Dendritic cell treated with granulocyte-macrophage colony-stimulating factor and Interleukin-4, amounts not matched to agents 40 ng/mL and 50 ng/mL, for 4 days (primary cell): ENCODE measurements at regions not wholly inside any gene's neighbourhood (a gene's known extent, or its start where the extent isn't known, plus 50 kb on each side); places are given as distances from the start of the nearest gene placed in this dataset.
"Not testable (repeated sequence)": the region's sequence is repeated elsewhere in the genome, so short reads cannot be mapped to it uniquely, and the experiment has no call there.

Experiments used
- H3K27ac Mint-ChIP-seq: one replicate; pipeline ENCODE4 v1.8.0; 2022; ENCODE audit warnings: mild to moderate bottlenecking, mixed read lengths
- H3K27me3 Mint-ChIP-seq: one replicate; pipeline ENCODE4 v1.8.0; 2022; ENCODE audit warnings: mild to moderate bottlenecking, mixed read lengths
- H3K36me3 Mint-ChIP-seq: one replicate; pipeline ENCODE4 v1.8.0; 2022; ENCODE audit warnings: low read depth, mixed read lengths
- H3K4me1 Mint-ChIP-seq: one replicate; pipeline ENCODE4 v1.8.0; 2022; ENCODE audit warnings: low read depth, mixed read lengths
- H3K4me3 Mint-ChIP-seq: one replicate; pipeline ENCODE4 v1.8.0; 2022; ENCODE audit warnings: mild to moderate bottlenecking, moderate library complexity, mixed read lengths
- H3K9me3 Mint-ChIP-seq: one replicate; pipeline ENCODE4 v1.8.0; 2022; ENCODE audit warnings: mixed read lengths
- intact Hi-C: fragments of 100-400 bp; cut with micrococcal nuclease; formaldehyde crosslinking; loops from one replicate; pipeline ENCODE4 v1.15.0; 2022

DNA sequence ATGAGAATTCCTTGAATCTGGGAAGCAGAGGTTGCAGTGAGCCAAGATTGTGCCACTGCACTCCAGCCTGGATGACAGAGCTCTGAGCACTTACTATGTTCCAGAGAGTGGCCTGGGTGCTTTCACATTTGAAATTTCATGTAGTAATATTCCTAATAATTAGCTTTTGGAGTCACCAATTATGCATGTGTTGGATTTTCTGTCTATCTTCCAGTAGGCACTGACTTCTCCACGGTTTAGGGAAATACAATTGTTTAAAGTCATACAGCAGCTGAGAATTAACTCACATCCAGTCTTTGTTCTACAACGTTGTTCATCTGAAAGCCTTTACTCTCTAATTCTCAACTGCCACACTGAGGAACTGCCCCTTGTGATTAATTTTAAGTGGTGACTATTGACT is 150.2 kb downstream of the CSNK2A3 start:
- Mint-ChIP-seq H3K27me3 (peaks cover 33% of the 10 kb centered on the region), H3K4me3 (no peak overlapping the region), H3K4me1 (no peaks in the 10 kb centered on the region), H3K36me3 (no peaks in the 10 kb centered on the region), H3K9me3 (peaks cover 44% of the 10 kb centered on the region), H3K27ac (no peak overlapping the region)
- intact Hi-C loops: no loop called here

- intact Hi-C loops, H3K27ac Mint-ChIP-seq, H3K36me3 Mint-ChIP-seq, H3K4me1 Mint-ChIP-seq, H3K4me3 Mint-ChIP-seq: not testable (repeated sequence)
- Mint-ChIP-seq H3K9me3 (peaks cover 44% of the 10 kb centered on the region), H3K27me3 (peaks cover 30% of the 10 kb centered on the region)
Observed at GRCh38 chr11:11201302-11201701, 151.7 kb downstream of the CSNK2A3 start.

GRCh38 chr11:11192541-11192940 is 160.5 kb downstream of the CSNK2A3 start:
- Mint-ChIP-seq H3K4me3 (no peak overlapping the region), H3K4me1 (peaks cover 9% of the 10 kb centered on the region), H3K36me3 (no peaks in the 10 kb centered on the region), H3K9me3 (peaks cover 40% of the 10 kb centered on the region), H3K27me3 (peaks cover 30% of the 10 kb centered on the region), H3K27ac (no peak overlapping the region)
- intact Hi-C loops: no loop called here

- H3K27me3 Mint-ChIP-seq: peaks cover 33% of the 10 kb centered on the region
- H3K9me3 Mint-ChIP-seq: peaks cover 40% of the 10 kb centered on the region
- H3K4me1 Mint-ChIP-seq: peaks cover 9% of the 10 kb centered on the region
- no peaks in the 10 kb centered on the region for H3K36me3 Mint-ChIP-seq
- H3K27ac Mint-ChIP-seq: no peak overlapping the region
- H3K4me3 Mint-ChIP-seq: no peak overlapping the region
- intact Hi-C loops: no loop called here
Observed at GRCh38 chr11:11189506-11189905, 163.5 kb downstream of the CSNK2A3 start.

GRCh38 chr11:11186249-11186648 is 166.8 kb downstream of the CSNK2A3 start:
- Mint-ChIP-seq H3K4me3 (no peak overlapping the region), H3K4me1 (peaks cover 9% of the 10 kb centered on the region), H3K9me3 (peaks cover 20% of the 10 kb centered on the region), H3K27ac (no peak overlapping the region), H3K27me3 (peaks cover 28% of the 10 kb centered on the region), H3K36me3 (no peaks in the 10 kb centered on the region)
- intact Hi-C loops: no loop called here

- Mint-ChIP-seq H3K4me1 (peaks cover 9% of the 10 kb centered on the region), H3K9me3 (no peaks in the 10 kb centered on the region), H3K4me3 (no peak overlapping the region), H3K27ac (no peak overlapping the region), H3K27me3 (peaks cover 22% of the 10 kb centered on the region), H3K36me3 (no peaks in the 10 kb centered on the region)
- intact Hi-C loops: no loop called here
Observed at GRCh38 chr11:11182261-11182660, 170.8 kb downstream of the CSNK2A3 start.

GRCh38 chr11:11178671-11179638 is 174.1 kb downstream of the CSNK2A3 start:
- Mint-ChIP-seq H3K4me1 (peaks cover 10% of the 10 kb centered on the region), H3K36me3 (no peaks in the 10 kb centered on the region), H3K9me3 (no peaks in the 10 kb centered on the region), H3K27ac (no peak overlapping the region), H3K27me3 (peaks cover 26% of the 10 kb centered on the region), H3K4me3 (no peak overlapping the region)
- intact Hi-C loops: no loop called here

GRCh38 chr11:11177156-11177808 is 175.8 kb downstream of the CSNK2A3 start:
- peaks cover 10% of the 10 kb centered on the region for H3K4me1 Mint-ChIP-seq
- no peaks in the 10 kb centered on the region for H3K9me3 Mint-ChIP-seq
- H3K4me3 Mint-ChIP-seq: no peak overlapping the region
- H3K27me3 Mint-ChIP-seq: peaks cover 23% of the 10 kb centered on the region
- H3K36me3 Mint-ChIP-seq: no peaks in the 10 kb centered on the region
- H3K27ac Mint-ChIP-seq: no peak overlapping the region
- intact Hi-C loops: no loop called here

DNA sequence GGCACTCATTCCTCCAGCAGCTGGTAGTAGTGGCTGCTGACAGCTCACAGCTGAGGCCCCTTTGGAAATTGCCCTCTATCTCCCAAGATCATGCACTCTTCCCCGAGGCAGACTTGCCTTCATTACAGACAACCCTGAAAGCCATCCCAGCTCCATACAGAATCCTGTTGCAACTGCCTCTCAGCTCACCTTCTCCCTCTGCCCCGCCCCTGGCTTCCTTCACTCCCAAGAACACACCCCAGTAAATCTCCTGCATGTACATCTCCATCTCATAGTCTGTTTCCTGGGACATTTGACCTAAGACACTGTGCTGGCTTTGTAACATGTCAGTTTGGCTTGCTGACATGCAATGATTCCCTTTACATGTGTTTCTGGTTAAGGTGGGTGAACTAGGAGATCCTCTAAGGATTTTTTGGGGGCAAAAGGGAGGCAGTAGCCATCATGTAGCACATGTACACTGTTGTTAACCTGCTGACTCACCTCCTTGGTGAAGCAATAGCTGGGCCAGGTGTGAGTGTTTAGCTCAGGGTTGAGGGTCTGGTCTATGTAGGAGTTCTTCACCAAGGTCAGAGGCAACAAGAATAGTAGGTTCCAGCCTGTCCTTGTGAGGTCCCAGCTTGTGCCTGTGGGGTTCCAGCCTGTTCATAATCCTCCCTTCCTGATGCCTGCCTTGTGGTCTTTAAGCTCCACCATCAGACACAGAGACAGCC is 179.6 kb downstream of the CSNK2A3 start:
- peaks cover 20% of the 10 kb centered on the region for H3K4me1 Mint-ChIP-seq
- H3K9me3 Mint-ChIP-seq: no peaks in the 10 kb centered on the region
- no peaks in the 10 kb centered on the region for H3K36me3 Mint-ChIP-seq
- intact Hi-C loops: no loop called here
- H3K27ac Mint-ChIP-seq: no peak overlapping the region
- no peak overlapping the region for H3K4me3 Mint-ChIP-seq
- peaks cover 19% of the 10 kb centered on the region for H3K27me3 Mint-ChIP-seq

DNA sequence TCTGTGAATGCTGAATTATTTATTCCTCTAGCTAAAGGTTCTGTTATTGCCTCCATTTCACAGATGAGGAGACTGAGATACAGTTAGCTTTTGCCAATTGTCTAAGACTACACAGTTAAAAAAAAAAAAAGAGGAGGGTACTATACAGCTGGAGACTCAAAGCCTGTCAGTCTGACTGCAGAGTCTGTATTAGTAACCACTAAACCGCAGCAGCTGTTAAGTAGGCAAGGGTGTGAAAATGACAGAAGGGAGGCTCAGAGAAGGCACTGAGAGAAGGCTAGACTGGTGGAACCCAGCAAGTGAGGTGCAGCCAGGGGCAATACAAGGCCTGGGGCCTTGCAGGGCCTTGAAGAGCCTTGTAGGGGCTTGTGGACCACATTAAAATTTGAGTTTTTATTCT is 181.2 kb downstream of the CSNK2A3 start:
- Mint-ChIP-seq H3K4me1 (peaks cover 9% of the 10 kb centered on the region), H3K4me3 (no peak overlapping the region), H3K27me3 (peaks cover 24% of the 10 kb centered on the region), H3K36me3 (no peaks in the 10 kb centered on the region), H3K9me3 (no peaks in the 10 kb centered on the region), H3K27ac (no peak overlapping the region)
- intact Hi-C loops: no loop called here

DNA sequence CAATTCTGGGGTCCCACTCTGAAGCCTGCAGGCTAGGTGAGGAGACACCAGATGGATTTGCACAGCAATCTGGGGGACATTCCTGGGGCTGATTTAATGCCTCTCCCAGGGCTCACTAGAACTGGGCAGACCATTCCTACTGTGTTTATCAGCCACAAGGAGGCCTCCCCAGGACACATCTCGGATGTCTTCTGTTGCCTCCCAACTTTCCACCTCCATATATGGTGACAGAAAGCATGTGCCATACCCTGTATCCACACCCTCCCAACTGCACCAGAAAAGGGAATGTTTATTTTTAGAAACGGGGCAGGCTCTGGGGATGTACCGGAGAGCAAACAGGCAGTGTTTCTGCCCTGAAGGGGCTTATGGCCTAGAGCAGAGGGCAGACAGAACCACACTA is 181.8 kb downstream of the CSNK2A3 start:
- Mint-ChIP-seq H3K4me1 (peaks cover 9% of the 10 kb centered on the region), H3K4me3 (no peak overlapping the region), H3K9me3 (no peaks in the 10 kb centered on the region), H3K27me3 (peaks cover 24% of the 10 kb centered on the region), H3K27ac (no peak overlapping the region), H3K36me3 (no peaks in the 10 kb centered on the region)
- intact Hi-C loops: no loop called here

GRCh38 chr11:11170352-11171084 is 182.5 kb downstream of the CSNK2A3 start:
- H3K4me3 Mint-ChIP-seq: no peak overlapping the region
- intact Hi-C loops: no loop called here
- no peaks in the 10 kb centered on the region for H3K36me3 Mint-ChIP-seq
- no peak overlapping the region for H3K27ac Mint-ChIP-seq
- H3K27me3 Mint-ChIP-seq: peaks cover 21% of the 10 kb centered on the region
- H3K9me3 Mint-ChIP-seq: no peaks in the 10 kb centered on the region
- H3K4me1 Mint-ChIP-seq: peaks cover 9% of the 10 kb centered on the region

- Mint-ChIP-seq H3K4me1 (peaks cover 14% of the 10 kb centered on the region), H3K4me3 (no peak overlapping the region), H3K27ac (no peak overlapping the region), H3K27me3 (peaks cover 20% of the 10 kb centered on the region), H3K9me3 (peaks cover 2% of the 10 kb centered on the region), H3K36me3 (no peaks in the 10 kb centered on the region)
- intact Hi-C loops: no loop called here
Observed at GRCh38 chr11:11169715-11170351, 183.2 kb downstream of the CSNK2A3 start.
